ENCODE measurements at regions not wholly inside any gene's neighbourhood (a gene's known extent, or its start where the extent isn't known, plus 50 kb on each side); places are given as distances from the start of the nearest gene placed in this dataset.

DNA sequence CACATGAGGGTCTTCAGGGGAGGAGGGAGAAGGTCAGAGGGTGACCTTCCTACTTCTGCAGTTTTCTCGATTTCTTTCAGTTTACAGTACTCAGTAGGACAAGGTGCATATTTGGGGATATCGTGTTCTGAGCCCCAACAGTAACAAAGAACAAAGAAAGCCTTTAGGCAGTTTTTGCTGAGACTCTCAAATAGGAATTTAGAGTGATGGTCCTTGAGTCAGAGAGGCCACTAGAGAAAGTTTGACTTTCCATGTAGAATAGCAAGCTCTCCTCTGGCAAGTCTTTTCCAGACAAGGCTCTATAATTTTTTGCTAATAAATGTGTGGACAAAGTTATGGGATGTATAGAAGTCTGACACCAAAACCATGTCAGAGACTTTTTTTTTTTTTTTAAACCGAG is 194.6 kb downstream of the TM9SF2 start:
- Histone ChIP-seq H3K9me3 (ENCODE audit: insufficient read depth, low read depth, low read length) (no peaks in the 10 kb centered on the region), H3F3A (ENCODE audit: low read depth) (no peaks in the 10 kb centered on the region), H2AFZ (ENCODE audit: low read length) (no peak overlapping the region), H3K9ac (ENCODE audit: low read depth, low read length, poor library complexity, severe bottlenecking) (no peak overlapping the region), H4K20me1 (ENCODE audit: insufficient read depth, low read length, poor library complexity, severe bottlenecking) (no peaks in the 10 kb centered on the region), H3K4me3 (ENCODE audit: low read length, poor library complexity, severe bottlenecking) (no peak overlapping the region), H3K4me2 (ENCODE audit: low read depth, low read length, poor library complexity, severe bottlenecking) (no peak overlapping the region), H3K36me3 (ENCODE audit: insufficient read depth, low read length) (no peaks in the 10 kb centered on the region), H3K4me1 (ENCODE audit: insufficient read depth, low read length, poor library complexity, severe bottlenecking) (no peaks in the 10 kb centered on the region), H3K9me2 (replicated peaks; ENCODE audit: low read depth, low read length) (no peaks in the 10 kb centered on the region), H3K27me3 (ENCODE audit: insufficient read depth, low read length, poor library complexity, severe bottlenecking) (no peaks in the 10 kb centered on the region), H3K79me2 (ENCODE audit: insufficient read depth, low read length) (no peaks in the 10 kb centered on the region)
- no peak for TF ChIP-seq EZH2phosphoT487 (IDR thresholded peaks at IDR 0.05; ENCODE audit: borderline replicate concordance)
- TF ChIP-seq, protein P1, sequence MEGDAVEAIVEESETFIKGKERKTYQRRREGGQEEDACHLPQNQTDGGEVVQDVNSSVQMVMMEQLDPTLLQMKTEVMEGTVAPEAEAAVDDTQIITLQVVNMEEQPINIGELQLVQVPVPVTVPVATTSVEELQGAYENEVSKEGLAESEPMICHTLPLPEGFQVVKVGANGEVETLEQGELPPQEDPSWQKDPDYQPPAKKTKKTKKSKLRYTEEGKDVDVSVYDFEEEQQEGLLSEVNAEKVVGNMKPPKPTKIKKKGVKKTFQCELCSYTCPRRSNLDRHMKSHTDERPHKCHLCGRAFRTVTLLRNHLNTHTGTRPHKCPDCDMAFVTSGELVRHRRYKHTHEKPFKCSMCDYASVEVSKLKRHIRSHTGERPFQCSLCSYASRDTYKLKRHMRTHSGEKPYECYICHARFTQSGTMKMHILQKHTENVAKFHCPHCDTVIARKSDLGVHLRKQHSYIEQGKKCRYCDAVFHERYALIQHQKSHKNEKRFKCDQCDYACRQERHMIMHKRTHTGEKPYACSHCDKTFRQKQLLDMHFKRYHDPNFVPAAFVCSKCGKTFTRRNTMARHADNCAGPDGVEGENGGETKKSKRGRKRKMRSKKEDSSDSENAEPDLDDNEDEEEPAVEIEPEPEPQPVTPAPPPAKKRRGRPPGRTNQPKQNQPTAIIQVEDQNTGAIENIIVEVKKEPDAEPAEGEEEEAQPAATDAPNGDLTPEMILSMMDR (conservative IDR thresholded peaks at IDR 0.05; ENCODE audit: low read length), result no peak

DNA sequence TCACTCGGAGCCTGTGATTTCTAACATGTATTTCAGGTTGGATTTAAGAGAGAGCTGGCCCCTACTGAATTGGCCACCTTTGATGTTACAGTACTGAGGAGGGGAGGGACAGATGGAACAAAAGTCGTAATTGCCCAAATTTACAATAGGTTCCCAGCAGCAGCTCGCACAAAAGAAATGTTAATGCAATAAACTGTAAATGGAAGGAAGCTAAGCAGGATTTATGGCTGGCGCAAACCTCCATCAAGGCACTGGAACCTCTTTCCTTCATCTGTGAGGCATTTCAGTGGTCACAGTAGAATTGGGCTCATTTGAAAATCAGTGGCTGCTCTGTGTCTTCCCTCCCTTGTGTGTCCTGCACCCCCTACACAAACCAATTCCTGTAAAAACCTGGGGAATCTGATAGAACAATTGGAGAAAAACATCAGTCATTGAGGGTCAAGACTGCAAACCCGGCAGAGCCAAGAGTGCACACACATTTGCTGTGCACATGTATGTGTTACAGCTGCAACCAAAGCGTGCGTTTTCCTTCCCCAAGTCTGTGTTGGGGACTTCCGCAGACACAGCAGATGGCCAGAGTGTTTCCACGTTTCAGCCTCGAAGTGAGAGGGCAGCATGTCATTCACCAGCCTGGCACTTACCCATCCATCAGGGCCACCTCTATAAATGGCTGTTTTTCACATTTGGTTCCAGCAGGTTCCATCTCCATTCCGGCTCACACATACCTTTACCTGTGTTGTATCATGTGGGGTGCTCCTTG is 192.8 kb downstream of the TM9SF2 start:
- Histone ChIP-seq H3K4me1 (ENCODE audit: insufficient read depth, low read length, poor library complexity, severe bottlenecking) (no peaks in the 10 kb centered on the region), H3K9ac (ENCODE audit: low read depth, low read length, poor library complexity, severe bottlenecking) (no peak overlapping the region), H3K4me2 (ENCODE audit: low read depth, low read length, poor library complexity, severe bottlenecking) (no peak overlapping the region), H4K20me1 (ENCODE audit: insufficient read depth, low read length, poor library complexity, severe bottlenecking) (no peaks in the 10 kb centered on the region), H3K36me3 (ENCODE audit: insufficient read depth, low read length) (no peaks in the 10 kb centered on the region), H3K9me2 (replicated peaks; ENCODE audit: low read depth, low read length) (no peaks in the 10 kb centered on the region), H3K27me3 (ENCODE audit: insufficient read depth, low read length, poor library complexity, severe bottlenecking) (no peaks in the 10 kb centered on the region), H3K79me2 (ENCODE audit: insufficient read depth, low read length) (no peaks in the 10 kb centered on the region), H3K4me3 (ENCODE audit: low read length, poor library complexity, severe bottlenecking) (no peak overlapping the region), H3F3A (ENCODE audit: low read depth) (no peaks in the 10 kb centered on the region), H2AFZ (ENCODE audit: low read length) (no peak overlapping the region), H3K9me3 (ENCODE audit: insufficient read depth, low read depth, low read length) (no peaks in the 10 kb centered on the region)
- TF ChIP-seq EZH2phosphoT487 (IDR thresholded peaks at IDR 0.05; ENCODE audit: borderline replicate concordance), result no peak
- TF ChIP-seq, protein P1 (conservative IDR thresholded peaks at IDR 0.05; ENCODE audit: low read length), result no peak

DNA sequence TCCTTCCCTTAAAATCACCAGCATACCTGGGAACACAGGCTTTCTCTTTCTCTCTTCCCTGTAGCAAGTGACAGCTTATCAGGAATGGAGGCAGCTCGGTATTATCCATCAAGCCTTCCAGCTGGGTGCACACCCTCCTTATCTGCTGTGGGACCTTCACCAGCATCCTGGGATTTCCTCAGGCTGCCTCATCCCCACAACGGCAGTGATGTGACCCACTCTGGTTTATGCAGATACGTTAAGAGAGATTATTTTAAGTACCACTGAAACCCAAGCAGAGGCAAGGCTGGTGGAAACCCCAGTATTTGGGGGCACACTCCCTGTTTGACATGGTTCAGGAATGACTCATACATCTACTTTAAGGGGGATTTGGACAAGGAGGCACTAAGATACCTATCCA is 192.1 kb downstream of the TM9SF2 start:
- no peak overlapping the region for H3K9ac ChIP-seq (ENCODE audit: low read depth, low read length, poor library complexity, severe bottlenecking)
- TF ChIP-seq, protein P1 (conservative IDR thresholded peaks at IDR 0.05; ENCODE audit: low read length), result no peak
- TF ChIP-seq EZH2phosphoT487 (IDR thresholded peaks at IDR 0.05; ENCODE audit: borderline replicate concordance), result no peak
- H3K36me3 ChIP-seq (ENCODE audit: insufficient read depth, low read length), result no peaks in the 10 kb centered on the region
- H2AFZ ChIP-seq (ENCODE audit: low read length), result no peak overlapping the region
- no peaks in the 10 kb centered on the region for H3K79me2 ChIP-seq (ENCODE audit: insufficient read depth, low read length)
- H3K9me2 ChIP-seq (replicated peaks; ENCODE audit: low read depth, low read length), result no peaks in the 10 kb centered on the region
- H3K4me2 ChIP-seq (ENCODE audit: low read depth, low read length, poor library complexity, severe bottlenecking), result no peak overlapping the region
- H3F3A ChIP-seq (ENCODE audit: low read depth), result no peaks in the 10 kb centered on the region
- no peaks in the 10 kb centered on the region for H3K27me3 ChIP-seq (ENCODE audit: insufficient read depth, low read length, poor library complexity, severe bottlenecking)
- H3K4me3 ChIP-seq (ENCODE audit: low read length, poor library complexity, severe bottlenecking), result no peak overlapping the region
- no peaks in the 10 kb centered on the region for H3K4me1 ChIP-seq (ENCODE audit: insufficient read depth, low read length, poor library complexity, severe bottlenecking)
- H4K20me1 ChIP-seq (ENCODE audit: insufficient read depth, low read length, poor library complexity, severe bottlenecking), result no peaks in the 10 kb centered on the region
- H3K9me3 ChIP-seq (ENCODE audit: insufficient read depth, low read depth, low read length), result no peaks in the 10 kb centered on the region

All from Loucy (cell line).